A673 (cell line): ENCODE measurements at regions not wholly inside any gene's neighbourhood (a gene's known extent, or its start where the extent isn't known, plus 50 kb on each side); places are given as distances from the start of the nearest gene placed in this dataset.

Source experiments
- CTCF ChIP-seq: fragments of 300-800, 200-600 bp; sonication (generic); conservative IDR thresholded peaks from 2 replicates; pipeline ENCODE4 v1.5.1; 2017; ENCODE audit warnings: low read depth, mild to moderate bottlenecking, antibody characterized with exemption, low read length, moderate library complexity, mixed read lengths
- EZH2 ChIP-seq: fragments of 200-600 bp; sonication (generic); IDR thresholded peaks from 2 replicates; pipeline ENCODE4 v1.6.1; 2017; ENCODE audit warnings: borderline replicate concordance, low read depth, mild to moderate bottlenecking, mixed read lengths, antibody characterized with exemption, low read length; ENCODE audit not compliant: poor library complexity, severe bottlenecking

- no peak for TF ChIP-seq CTCF
- no peak for TF ChIP-seq EZH2
These were observed 280.2 kb downstream of the PTGER3 start for GRCh38 chr1:70767377-70767776.
